Adipocyte (in vitro differentiated cells): ENCODE measurements at regions not wholly inside any gene's neighbourhood (a gene's known extent, or its start where the extent isn't known, plus 50 kb on each side); places are given as distances from the start of the nearest gene placed in this dataset.

ENCODE experiments used
- DNase-seq: peaks from one replicate; pipeline ENCODE4 v3.0.0-alpha.2; 2015; ENCODE audit warnings: low read depth
- H3K27me3 ChIP-seq: replicated peaks from 2 replicates; pipeline ENCODE4 v1.7.0; 2013; ENCODE audit warnings: mild to moderate bottlenecking, low read length, moderate library complexity; ENCODE audit not compliant: control insufficient read depth, insufficient read depth
- H3K36me3 ChIP-seq: 2 replicates; pipeline ENCODE4 v1.7.0; 2013; ENCODE audit warnings: low read length, mild to moderate bottlenecking, moderate library complexity; ENCODE audit not compliant: control insufficient read depth, insufficient read depth, severe bottlenecking
- H3K4me1 ChIP-seq: 2 replicates; pipeline ENCODE4 v1.7.0; 2013; ENCODE audit warnings: mild to moderate bottlenecking, low read length, moderate library complexity; ENCODE audit not compliant: control insufficient read depth, insufficient read depth
- H3K4me3 ChIP-seq: 2 replicates; pipeline ENCODE4 v1.7.0; 2013; ENCODE audit warnings: mild to moderate bottlenecking, low read length, moderate library complexity
- H3K9ac ChIP-seq: 2 replicates; pipeline ENCODE4 v1.7.0; 2013; ENCODE audit warnings: mild to moderate bottlenecking, low read length, moderate library complexity
- H3K9me3 ChIP-seq: 2 replicates; pipeline ENCODE4 v1.7.0; 2013; ENCODE audit warnings: mild to moderate bottlenecking, low read length, moderate library complexity; ENCODE audit not compliant: control insufficient read depth

DNA sequence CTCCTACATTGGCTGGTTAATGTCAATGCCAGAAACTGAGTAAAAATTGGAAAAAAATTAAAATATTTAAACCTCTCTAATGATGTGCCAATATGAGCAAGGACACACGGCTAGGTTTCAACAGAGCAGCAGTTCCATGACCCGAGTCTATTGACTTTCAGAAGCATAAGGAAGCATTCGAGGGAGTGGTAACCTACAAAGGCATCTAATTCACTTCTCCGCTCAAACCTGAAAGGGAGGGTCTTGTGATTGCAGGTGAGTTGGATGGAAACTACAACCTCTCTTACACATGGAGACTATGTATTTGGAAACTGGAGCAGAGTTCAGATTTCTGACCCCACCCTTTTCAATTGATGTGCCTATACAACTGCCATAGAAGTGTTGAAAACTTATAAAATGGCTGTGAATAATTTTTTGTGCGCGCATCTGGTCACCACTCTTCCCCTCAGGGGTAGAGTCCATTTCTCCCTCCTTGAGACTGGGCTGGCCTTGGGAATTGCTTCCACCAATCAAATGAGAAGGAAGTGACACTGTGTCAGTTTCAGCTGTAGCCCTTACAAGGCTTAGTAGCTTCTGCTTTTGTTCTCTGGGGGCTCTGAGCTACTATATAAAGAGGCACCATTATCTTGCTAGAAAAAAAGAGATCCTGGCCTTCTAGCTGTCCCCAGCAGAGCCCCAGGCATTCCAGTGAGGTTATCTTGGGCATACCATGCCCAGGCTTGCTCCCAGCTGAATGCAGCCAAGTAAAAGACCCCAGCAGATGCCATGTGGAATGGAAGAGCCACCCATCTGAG lies 278.0 kb downstream of the EPHA4 start:
- no peaks in the 10 kb centered on the region for H3K36me3 ChIP-seq
- no peak overlapping the region for H3K9ac ChIP-seq
- DNase-seq, result no peak
- no peaks in the 10 kb centered on the region for H3K27me3 ChIP-seq
- no peak overlapping the region for H3K4me3 ChIP-seq
- no peaks in the 10 kb centered on the region for H3K9me3 ChIP-seq
- H3K4me1 ChIP-seq, result no peaks in the 10 kb centered on the region

DNA sequence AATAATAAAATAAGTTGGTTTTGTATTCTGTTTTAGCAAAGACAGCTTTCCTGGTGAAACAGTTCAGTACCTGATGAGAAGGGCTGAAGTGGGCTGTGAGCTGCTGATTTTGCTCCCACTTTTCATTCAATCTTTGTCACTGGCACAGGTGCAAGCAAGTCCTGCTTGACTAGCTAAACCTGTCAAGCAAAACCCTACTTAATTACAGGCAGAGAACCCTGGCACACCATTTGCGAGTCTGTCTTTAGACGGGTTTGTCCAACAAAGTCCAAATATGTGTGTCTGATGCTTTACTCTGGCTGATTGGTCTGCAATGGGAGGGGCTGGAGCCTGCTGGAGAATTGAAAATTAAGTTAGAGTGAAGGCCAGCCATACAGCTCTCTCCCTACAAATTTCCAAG lies 267.2 kb downstream of the EPHA4 start:
- no peak overlapping the region for H3K4me3 ChIP-seq
- no peaks in the 10 kb centered on the region for H3K4me1 ChIP-seq
- no peak for DNase-seq
- H3K9ac ChIP-seq, result no peak overlapping the region
- no peaks in the 10 kb centered on the region for H3K36me3 ChIP-seq
- no peaks in the 10 kb centered on the region for H3K27me3 ChIP-seq
- no peaks in the 10 kb centered on the region for H3K9me3 ChIP-seq

DNA sequence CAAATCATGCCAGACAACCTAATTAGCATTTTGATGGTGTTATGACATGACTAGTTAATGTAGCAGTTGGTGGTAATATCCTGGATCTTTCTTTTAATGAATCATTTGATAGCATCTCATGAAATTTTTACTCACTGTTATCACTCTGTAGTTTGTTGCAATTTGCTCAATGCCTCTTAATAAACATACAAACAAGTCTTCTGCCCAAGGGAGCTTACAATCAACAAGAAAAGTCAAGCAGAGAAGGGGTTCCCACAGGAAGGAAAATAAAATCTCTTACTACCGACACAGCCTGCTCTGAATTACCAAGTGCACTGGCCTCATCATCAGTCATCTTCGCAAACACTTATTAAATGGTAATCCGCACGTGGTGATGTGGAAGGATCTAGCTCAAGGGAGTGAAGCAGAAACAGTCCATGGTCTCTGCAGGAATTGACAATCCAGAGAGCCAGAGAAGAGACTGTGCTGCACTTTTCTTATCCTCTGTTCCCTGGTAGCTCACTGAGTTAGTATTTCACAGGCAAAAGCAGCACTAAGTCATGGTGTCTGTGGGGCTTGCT lies 263.5 kb downstream of the EPHA4 start:
- no peak for DNase-seq
- H3K36me3 ChIP-seq, result no peaks in the 10 kb centered on the region
- no peak overlapping the region for H3K9ac ChIP-seq
- H3K27me3 ChIP-seq, result no peaks in the 10 kb centered on the region
- no peaks in the 10 kb centered on the region for H3K4me1 ChIP-seq
- no peaks in the 10 kb centered on the region for H3K9me3 ChIP-seq
- no peak overlapping the region for H3K4me3 ChIP-seq

DNA sequence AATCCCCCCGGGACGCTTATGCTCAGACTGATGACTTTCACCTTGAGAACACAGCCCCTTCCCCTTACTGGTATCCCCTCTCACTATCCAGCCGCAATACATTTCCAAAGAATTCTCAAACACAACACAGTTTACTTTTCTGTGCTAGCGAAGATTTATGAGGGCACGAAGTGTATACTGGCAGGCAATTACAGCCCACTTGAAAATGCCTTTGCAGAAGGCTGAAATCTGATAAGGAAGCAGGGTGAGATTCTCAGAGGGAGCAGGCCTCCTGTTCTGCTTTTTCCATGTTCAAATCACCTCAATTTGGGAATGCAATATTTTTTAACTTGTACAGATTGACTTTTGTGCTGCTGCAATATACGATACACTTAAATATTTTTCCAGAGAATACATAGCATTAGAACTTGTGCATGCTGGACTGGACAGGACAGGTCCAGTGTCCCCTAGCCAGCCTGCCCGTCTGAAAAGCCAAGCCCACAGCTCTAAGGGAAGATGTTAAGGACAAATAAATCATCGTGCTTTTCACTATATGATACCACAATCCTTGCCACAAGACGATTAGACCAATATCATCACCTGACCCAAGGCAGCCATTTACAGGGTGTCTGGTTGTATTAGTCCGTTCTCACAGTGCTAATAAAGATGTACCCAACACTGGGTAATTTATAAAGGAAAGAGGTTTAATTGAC lies 262.1 kb downstream of the EPHA4 start:
- Histone ChIP-seq H3K9ac (no peak overlapping the region), H3K36me3 (no peaks in the 10 kb centered on the region), H3K4me1 (no peaks in the 10 kb centered on the region), H3K27me3 (no peaks in the 10 kb centered on the region), H3K9me3 (no peaks in the 10 kb centered on the region), H3K4me3 (no peak overlapping the region)
- DNase-seq, result no peak

DNA sequence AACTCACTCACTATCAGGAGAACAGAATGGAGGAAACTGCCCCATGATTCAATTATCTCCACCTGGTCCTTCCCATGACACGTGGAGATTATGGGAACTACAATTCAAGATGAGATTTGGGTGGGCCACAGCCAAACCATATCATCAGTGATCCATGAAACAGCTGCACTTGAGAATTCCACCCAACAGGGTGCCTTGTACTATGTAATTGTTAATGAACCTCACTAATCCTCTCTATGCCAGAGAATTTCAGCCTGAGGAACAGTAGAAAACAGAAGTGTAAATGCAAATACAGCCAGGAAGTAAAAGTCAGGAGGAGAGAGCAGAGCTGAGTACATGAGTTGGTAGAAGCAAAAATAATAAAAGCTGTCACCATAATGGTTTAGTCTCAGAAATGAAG lies 261.4 kb downstream of the EPHA4 start:
- Histone ChIP-seq H3K27me3 (no peaks in the 10 kb centered on the region), H3K4me3 (no peak overlapping the region), H3K36me3 (no peaks in the 10 kb centered on the region), H3K9ac (no peak overlapping the region), H3K4me1 (no peaks in the 10 kb centered on the region), H3K9me3 (no peaks in the 10 kb centered on the region)
- no peak for DNase-seq

DNA sequence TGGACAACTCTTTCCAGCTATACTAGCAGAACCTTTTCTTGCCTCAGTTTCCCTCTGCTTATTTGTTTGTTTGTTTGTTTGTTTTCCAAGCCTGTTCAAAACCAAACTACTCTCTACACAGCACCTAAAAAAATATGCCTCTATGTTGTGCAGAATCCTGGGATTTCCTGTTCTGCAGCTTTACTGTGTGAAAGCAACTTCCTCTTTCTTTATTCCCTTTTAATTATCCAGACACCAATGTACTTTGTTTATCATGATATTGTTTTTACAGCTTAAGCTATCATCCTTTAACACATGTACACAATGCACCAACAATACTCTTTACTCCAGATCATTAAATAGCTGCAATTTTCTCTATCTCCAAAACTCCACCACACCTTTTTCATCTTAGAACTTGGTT lies 259.5 kb downstream of the EPHA4 start:
- no peak for DNase-seq
- Histone ChIP-seq H3K27me3 (no peaks in the 10 kb centered on the region), H3K36me3 (no peaks in the 10 kb centered on the region), H3K9ac (no peak overlapping the region), H3K4me1 (no peaks in the 10 kb centered on the region), H3K4me3 (no peak overlapping the region), H3K9me3 (no peaks in the 10 kb centered on the region)

DNA sequence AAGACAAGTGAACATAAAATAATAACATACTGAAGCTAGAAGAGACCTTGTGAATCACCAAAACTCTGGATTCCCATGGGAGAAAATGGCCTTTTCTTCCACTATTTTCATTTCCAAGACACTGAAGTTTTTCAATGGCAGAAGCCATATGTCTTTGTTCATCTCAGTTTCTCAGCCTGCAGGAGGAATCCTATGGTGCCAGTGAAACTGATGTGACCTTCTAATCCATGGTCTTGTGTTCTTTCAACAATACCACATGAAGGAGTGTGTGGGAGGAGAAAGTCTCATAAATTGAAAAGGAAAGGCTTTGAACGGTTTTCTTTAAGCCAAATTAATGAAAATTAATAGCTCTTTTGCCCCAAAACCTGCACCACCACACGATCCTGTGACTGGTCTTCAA lies 257.3 kb downstream of the EPHA4 start:
- DNase-seq, result no peak
- Histone ChIP-seq H3K36me3 (no peaks in the 10 kb centered on the region), H3K4me1 (no peaks in the 10 kb centered on the region), H3K9ac (no peak overlapping the region), H3K9me3 (no peaks in the 10 kb centered on the region), H3K4me3 (no peak overlapping the region), H3K27me3 (no peaks in the 10 kb centered on the region)

DNA sequence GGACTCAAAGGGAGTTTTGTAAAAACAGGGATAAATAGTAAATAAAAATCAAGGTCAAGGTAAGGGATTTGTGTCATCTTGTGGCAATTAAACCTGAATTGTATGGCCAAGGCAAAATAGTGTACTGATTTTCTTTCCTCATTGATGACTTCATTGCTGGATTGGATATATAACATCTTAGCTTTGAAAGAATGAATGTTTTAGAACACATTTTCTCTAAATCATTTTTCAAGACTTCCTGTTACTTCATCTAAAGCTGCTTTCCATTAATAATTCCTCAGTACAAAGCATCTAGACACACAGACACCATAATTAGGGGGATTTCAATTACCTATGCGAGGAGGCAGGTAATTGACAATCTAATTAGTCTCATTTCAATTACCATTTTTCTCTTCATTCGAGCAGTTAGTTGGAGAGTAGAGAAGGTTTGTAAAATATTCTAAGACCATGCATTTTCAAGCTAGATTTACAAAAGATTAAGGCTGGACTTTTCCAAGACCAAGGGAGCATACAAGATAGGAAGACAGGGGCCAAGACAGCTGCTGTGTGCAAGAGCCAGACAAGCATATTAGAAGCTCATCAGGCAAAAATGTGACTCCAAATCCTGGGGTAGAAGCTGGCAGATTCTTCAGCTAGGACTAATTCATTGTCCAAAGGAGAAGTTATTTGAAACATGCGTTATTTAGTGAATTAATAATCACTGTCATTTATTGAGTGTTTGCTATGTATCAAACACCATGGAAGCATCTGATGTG lies 253.6 kb downstream of the EPHA4 start:
- Histone ChIP-seq H3K9ac (no peak overlapping the region), H3K4me3 (no peak overlapping the region), H3K36me3 (no peaks in the 10 kb centered on the region), H3K9me3 (no peaks in the 10 kb centered on the region), H3K27me3 (no peaks in the 10 kb centered on the region), H3K4me1 (no peaks in the 10 kb centered on the region)
- no peak for DNase-seq

DNA sequence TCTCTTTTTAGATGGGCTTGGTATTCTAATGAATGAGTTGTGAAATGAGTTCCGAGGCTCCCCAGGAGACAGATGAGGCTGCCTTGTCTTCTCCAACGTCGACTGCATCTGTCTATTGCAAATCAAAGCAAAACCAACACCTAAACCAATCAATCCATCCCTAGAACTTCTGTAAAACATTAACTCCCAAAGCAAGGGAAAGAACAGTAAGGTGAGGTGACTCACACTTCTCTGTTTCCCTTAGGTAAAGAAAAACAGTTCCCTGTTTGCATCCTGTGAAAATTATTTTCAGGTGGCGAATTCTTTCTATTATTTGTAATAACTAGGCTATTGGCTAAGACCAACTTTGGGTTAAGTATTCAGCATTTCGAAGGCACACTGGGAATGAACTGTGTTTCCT lies 249.4 kb downstream of the EPHA4 start:
- Histone ChIP-seq H3K9me3 (no peaks in the 10 kb centered on the region), H3K4me1 (no peaks in the 10 kb centered on the region)

DNA sequence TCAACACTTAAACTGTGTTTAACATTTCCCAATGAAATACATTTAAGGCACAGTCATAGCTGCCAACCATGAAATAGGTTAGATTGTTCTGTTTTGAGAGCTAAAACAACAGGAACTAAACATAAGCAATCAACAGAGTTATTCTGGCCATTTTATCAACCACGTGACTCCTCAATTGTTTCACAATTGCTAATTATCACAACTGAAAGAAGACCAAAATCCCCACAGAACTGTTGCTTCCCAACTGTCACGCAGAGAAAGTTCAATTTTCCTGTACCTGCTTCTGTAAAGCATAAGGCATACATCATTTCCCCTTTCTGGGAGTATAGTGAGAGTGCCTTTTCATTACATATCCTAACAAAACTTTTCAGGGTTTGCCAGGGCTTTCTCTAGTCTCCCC lies 248.6 kb downstream of the EPHA4 start:
- H3K36me3 ChIP-seq, result no peaks in the 10 kb centered on the region
- no peaks in the 10 kb centered on the region for H3K9me3 ChIP-seq
- H3K4me1 ChIP-seq, result no peaks in the 10 kb centered on the region
- H3K4me3 ChIP-seq, result no peak overlapping the region
- DNase-seq, result no peak
- H3K9ac ChIP-seq, result no peak overlapping the region
- H3K27me3 ChIP-seq, result no peaks in the 10 kb centered on the region

More for the DNA sequence above, 249.4 kb downstream of the EPHA4 start:
- Histone ChIP-seq H3K36me3 (no peaks in the 10 kb centered on the region), H3K9ac (no peak overlapping the region), H3K27me3 (no peaks in the 10 kb centered on the region), H3K4me3 (no peak overlapping the region)
- no peak for DNase-seq

DNA sequence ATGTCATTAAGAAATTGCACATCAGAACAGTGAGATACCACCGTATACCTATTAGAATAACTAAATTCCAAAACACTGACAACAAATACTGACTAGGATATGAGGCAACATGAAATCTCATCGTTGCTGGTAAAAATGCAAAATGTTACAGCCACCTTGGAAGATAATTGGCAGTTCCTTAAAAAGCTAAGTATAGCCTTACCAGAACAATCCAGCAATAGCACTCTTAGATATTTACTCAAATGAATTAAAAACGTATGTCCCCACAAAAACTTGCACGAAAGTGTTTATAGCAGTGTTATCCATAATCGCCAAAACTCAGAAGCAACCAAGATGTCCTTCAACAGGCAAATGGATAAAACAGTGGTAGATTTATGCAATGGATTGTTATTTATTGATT lies 241.7 kb downstream of the EPHA4 start:
- Histone ChIP-seq H3K9ac (no peak overlapping the region), H3K36me3 (no peaks in the 10 kb centered on the region), H3K27me3 (no peaks in the 10 kb centered on the region), H3K4me1 (no peaks in the 10 kb centered on the region), H3K9me3 (peaks cover 6% of the 10 kb centered on the region), H3K4me3 (no peak overlapping the region)
- peak; percentile 34 for DNase-seq
